GM18861 (cell line): ENCODE measurements at regions not wholly inside any gene's neighbourhood (a gene's known extent, or its start where the extent isn't known, plus 50 kb on each side); places are given as distances from the start of the nearest gene placed in this dataset.
"Not testable (repeated sequence)": the region's sequence is repeated elsewhere in the genome, so short reads cannot be mapped to it uniquely, and the experiment has no call there.

Source experiments
- ATAC-seq: cut with Tn5 transposase; IDR thresholded peaks from one replicate; pipeline ENCODE4 v1.9.1; 2021; ENCODE audit not compliant: unreplicated experiment

GRCh38 chr12:67034110-67034879 is 234.9 kb upstream of the CAND1 start:
- no peak for ATAC-seq

- no peak for ATAC-seq
Observed at GRCh38 chr12:67035121-67035520, 234.0 kb upstream of the CAND1 start.

DNA sequence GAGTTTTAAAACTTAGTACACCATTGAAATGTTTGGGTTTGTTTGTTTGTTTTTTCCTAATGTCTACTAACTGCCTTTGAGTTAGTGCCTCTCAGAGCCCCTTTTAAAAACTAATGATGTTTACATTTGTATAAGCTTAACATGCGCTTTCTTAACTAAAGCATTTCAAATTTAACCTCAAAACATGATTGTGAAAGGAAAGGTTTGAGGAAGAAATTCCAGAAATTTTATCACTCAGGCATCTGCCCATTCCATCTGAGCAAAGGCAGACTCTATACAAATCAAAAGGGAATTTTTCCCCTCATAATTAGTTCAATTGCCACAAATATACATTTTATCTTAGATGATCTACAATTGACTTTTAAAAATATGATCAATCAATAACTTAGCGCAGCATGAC is 230.7 kb upstream of the CAND1 start:
- no peak for ATAC-seq

GRCh38 chr12:67039995-67040860 is 228.9 kb upstream of the CAND1 start:
- ATAC-seq = no peak

- ATAC-seq = no peak
Observed at GRCh38 chr12:67040861-67041137, 228.4 kb upstream of the CAND1 start.

- ATAC-seq = no peak
Observed at GRCh38 chr12:67042697-67043131, 226.4 kb upstream of the CAND1 start.

DNA sequence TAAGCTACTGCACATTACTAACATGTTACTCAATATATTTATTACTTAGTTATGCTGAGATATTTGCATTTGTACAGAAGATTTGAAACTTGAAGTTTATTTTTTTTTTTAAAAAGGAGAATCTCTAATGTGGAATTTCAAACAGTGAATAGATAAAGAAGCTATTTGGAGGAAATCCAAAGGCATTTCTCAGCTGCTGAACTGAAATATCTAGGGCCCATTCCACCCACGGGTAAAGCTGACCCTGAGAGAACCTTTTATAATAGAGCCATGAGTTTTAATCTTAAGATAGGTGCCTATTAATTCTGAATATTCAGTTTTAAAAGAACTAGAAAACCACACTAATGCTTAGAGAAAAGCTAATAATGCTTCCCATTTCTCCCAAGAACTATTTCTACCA is 225.4 kb upstream of the CAND1 start:
- no peak for ATAC-seq

DNA sequence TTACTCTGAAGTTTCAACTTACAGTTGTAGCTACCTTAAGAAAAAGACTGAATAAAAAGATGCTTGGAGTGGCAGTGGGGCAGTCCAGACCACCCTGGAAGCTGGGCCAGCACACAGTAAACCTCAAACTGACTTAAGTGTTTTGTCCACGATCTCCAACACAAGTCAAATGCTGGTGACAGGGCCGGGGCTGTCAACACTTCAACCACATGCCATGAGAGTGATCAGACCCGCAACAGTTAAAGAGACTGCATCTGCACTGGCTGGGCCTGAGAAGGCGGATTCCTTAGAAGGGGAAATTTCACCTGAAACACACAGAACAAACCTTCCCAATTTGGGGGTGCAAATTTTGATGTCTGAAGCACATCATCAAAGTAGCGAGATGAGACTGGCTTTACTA is 223.5 kb upstream of the CAND1 start:
- ATAC-seq = no peak

GRCh38 chr12:67046062-67046461 is 223.1 kb upstream of the CAND1 start:
- ATAC-seq = no peak

GRCh38 chr12:67047634-67048033 is 221.5 kb upstream of the CAND1 start:
- no peak for ATAC-seq

DNA sequence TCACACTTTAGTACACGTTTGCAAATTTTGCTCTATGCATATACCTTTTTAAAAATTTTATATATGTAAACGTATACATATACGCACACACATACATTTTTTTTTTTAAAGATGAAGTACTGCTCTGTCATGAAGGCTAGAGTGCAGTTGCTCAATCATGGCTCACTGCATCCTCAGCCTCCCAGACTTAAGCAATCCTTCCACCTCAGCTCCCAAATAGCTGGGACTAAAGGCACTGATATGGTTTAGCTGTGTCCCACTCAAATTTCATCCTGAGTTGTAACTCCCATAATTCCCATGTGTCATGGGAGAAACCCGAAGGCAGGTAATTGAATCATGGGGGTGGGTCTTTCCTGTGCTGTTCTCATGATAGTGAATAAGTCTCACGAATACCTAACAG is 220.8 kb upstream of the CAND1 start:
- ATAC-seq = no peak

DNA sequence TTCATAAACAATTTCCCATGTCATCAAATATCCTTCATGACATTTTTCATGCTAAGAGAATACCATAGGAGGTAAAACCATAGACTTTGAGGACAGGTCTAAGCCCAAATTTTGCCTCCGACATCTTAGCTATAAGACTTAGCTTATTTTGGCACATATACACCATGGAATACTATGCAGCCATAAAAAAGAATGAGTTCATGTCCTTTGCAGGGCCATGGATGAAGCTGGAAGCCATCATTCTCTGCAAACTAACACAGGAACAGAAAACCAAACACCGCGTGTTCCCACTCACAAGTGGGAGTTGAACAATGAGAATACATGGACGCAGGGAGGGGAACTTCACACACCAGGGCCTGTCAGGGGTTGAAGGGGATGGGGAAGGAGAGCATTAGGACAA is 220.0 kb upstream of the CAND1 start:
- ATAC-seq = not testable (repeated sequence)

DNA sequence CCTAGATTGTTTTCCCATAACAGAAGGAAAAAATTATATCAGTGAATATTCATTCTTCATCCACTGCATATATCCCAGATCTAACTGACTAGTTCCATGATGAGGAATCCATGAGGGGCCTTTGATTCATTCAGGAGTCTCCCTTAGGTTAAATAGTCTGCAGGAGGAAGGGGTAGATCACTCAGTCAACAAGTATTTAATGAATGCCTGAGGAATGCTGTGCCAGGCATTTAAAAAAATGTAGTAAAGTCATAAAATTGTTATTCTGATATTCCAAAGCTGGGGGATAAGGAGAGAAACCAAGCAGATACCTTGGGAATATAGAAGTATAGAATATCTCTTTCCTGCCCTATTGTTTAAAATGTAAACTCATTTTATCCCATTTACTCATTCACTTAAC is 216.2 kb upstream of the CAND1 start:
- ATAC-seq = no peak

DNA sequence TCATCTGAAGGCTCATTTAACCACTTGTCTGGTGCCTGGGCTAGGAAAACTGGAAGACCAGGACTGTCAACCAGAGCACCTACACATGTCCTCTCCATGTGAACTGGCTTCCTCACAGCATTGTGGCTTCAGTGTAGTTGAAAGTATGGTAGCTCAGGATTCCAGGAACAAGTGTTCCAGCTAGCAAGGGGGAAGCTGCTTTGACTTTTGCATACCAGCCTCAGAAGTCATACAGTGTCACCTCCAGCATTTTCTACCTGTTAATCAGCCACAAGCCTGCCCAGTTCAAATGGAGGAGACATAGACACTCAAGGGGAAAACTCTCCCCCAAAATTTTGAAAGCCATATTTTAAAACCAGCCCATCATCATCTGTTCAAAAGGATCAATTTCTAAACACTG is 212.8 kb upstream of the CAND1 start:
- ATAC-seq = no peak

DNA sequence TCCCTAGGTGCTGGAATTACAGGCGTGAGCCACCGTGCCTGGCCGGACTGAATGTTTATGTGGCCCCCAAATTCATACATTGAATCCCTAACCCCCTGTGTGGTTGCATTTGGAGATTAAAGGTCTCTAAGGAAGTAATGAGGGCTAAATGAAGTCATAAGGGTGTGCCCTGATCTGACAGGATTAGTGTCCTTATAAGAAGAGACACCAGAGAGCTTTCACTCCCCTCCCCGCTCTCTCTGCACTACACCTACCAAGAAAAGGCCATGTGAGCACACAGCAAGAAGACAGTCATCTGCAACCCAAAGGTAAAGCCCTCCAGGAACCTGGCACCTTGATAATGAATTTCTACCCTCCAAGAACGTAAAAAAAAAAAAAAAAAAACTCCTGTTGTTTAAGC is 212.1 kb upstream of the CAND1 start:
- ATAC-seq = no peak

DNA sequence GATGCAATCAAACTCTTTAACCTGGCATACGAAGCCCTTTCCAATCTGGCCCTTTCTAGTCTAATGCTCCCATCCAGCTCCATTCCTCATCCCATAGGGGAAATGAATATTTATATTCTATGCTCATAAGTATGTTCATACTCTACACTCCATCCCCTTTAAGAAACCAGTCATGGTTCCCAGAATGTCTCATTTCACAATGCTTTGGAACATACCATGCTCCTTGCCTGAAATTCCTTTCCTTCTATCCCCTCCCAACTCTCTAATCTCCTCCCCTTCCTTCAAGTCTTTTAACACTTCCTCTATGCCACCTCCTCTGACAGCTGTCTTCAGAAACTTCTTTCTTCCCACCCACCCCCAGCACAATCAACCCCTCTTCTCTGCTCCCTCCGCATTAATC is 207.0 kb upstream of the CAND1 start:
- ATAC-seq = no peak

- no peak for ATAC-seq
Observed at GRCh38 chr12:67067453-67068203, 201.5 kb upstream of the CAND1 start.

DNA sequence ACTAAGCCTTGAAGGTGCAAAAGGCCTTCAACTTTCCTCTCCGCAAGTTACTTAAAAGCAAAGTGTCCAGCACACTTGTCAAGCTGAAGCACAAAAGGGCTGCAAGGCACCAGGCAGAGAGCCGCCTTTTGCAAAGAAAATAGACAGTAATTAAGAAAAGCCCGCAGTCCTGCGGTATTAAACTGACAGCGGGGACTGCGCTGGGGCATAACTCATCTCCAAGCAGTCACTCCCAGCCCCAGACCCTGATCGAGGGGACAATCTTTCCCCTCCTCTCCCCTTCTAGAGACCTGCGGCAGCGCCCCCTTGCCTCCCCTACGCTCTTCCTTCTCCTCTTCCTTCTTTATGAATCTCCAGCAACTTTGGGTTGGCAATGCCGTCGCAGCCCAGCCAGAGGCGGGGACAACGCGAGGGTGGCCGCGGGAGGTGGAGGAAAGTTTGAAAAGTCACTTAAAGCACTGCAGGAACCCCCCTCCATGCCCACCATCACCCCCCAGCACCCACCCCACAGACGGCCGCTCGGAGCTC is 200.9 kb upstream of the CAND1 start:
- no peak for ATAC-seq

DNA sequence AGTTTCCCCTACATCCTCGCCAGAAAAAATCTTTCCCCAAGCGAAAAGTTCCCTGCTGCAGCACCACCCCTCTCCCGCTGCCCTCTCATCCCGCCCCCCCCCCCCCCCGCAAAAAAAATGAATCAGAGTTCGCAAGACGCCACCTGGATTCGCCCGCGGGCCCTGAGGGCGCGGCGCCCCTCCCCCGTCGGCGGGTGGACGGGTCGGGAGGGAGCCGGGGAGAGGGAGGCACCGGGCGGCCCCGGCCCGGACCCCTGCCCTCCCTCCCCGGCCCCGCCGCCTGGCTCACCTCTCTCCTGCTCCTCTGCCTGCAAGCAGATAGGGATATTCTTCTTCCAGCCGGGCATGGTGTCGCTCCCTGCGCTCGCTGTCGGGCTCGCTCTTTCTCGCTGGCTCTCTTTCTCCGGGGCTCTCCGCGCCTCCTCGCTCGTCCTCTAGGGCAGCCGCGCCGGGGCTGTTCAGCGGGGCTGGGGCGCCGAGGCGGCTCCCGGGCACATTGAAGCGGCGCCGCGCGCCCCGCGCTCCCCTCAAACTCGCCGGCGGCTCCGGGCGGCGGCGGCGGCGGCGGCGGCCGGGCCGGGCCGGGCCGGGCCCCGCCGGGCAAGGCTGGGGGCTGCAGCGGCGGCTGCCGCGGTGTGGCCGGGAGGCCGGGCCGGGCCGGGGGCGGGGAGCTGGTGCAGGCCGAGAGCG is 200.3 kb upstream of the CAND1 start:
- peak; percentile 39 for ATAC-seq

- peak; percentile 45 for ATAC-seq
Observed at GRCh38 chr12:67069451-67070306, 199.5 kb upstream of the CAND1 start.
